ENCODE measurements at regions not wholly inside any gene's neighbourhood (a gene's known extent, or its start where the extent isn't known, plus 50 kb on each side); places are given as distances from the start of the nearest gene placed in this dataset.

GRCh38 chr9:30771163-30771708 lies 1613.2 kb upstream of the ACO1 start:
- Histone ChIP-seq H3K4me2 (ENCODE audit: control insufficient read depth, insufficient read depth) (no peak overlapping the region), H2AFZ (ENCODE audit: control insufficient read depth, low read depth, low read length) (no peak overlapping the region), H3K9me3 (replicated peaks; ENCODE audit: control insufficient read depth, insufficient read depth, low read length) (no peaks in the 10 kb centered on the region), H3K9ac (ENCODE audit: control insufficient read depth, insufficient read depth, low read length) (no peak overlapping the region), H3K4me3 (no peak overlapping the region), H3K79me2 (ENCODE audit: control insufficient read depth, insufficient read depth, low read length) (no peaks in the 10 kb centered on the region), H3K4me1 (ENCODE audit: control insufficient read depth, insufficient read depth, low read length) (no peaks in the 10 kb centered on the region), H3K36me3 (ENCODE audit: control insufficient read depth in 2 of 2, insufficient read depth in 2 of 2, low read length in 1 of 2) (no peaks in the 10 kb centered on the region), H3K27me3 (replicated peaks in 1 of 2; ENCODE audit: control insufficient read depth in 2 of 2, insufficient read depth in 2 of 2, low read length in 1 of 2) (no peaks in the 10 kb centered on the region), H4K20me1 (ENCODE audit: control insufficient read depth, insufficient read depth) (no peaks in the 10 kb centered on the region), H3K27ac (ENCODE audit: control insufficient read depth, insufficient read depth) (no peak overlapping the region)
- no peak for ATAC-seq
- ChIA-PET SMC1A (ENCODE audit: uncharacterized antibody, unreplicated experiment) (no interaction called here), POLR2A (no interaction called here), RAD21 (ENCODE audit: unreplicated experiment) (no interaction called here), CTCF (no interaction called here)
- BruUV-seq (replicated peaks), result no TSS peak
- intact Hi-C loops (cut with micrococcal nuclease; ENCODE audit: unreplicated experiment) (no loop called here), in situ Hi-C loops (cut with MboI) (no loop called here)
- no peak for DNase-seq (ENCODE audit: low read depth, low spot score)
- FAIRE-seq, result no peak
- TF ChIP-seq, protein P1, sequence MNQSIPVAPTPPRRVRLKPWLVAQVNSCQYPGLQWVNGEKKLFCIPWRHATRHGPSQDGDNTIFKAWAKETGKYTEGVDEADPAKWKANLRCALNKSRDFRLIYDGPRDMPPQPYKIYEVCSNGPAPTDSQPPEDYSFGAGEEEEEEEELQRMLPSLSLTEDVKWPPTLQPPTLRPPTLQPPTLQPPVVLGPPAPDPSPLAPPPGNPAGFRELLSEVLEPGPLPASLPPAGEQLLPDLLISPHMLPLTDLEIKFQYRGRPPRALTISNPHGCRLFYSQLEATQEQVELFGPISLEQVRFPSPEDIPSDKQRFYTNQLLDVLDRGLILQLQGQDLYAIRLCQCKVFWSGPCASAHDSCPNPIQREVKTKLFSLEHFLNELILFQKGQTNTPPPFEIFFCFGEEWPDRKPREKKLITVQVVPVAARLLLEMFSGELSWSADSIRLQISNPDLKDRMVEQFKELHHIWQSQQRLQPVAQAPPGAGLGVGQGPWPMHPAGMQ (IDR thresholded peaks at IDR 0.05; ENCODE audit: borderline replicate concordance), result no peak
- TF ChIP-seq ZNF207 (IDR thresholded peaks at IDR 0.05; ENCODE audit: borderline replicate concordance), result no peak
- TF ChIP-seq SPI1 (IDR thresholded peaks at IDR 0.05; ENCODE audit: borderline replicate concordance, insufficient read depth, low read depth, low read length), result no peak
- TF ChIP-seq RAD21 (IDR thresholded peaks at IDR 0.05; ENCODE audit: insufficient read depth, low read depth, low read length), result no peak
- no peak for TF ChIP-seq NFYB (IDR thresholded peaks at IDR 0.05; ENCODE audit: insufficient read depth, low read depth, low read length)
- no peak for TF ChIP-seq POLR2AphosphoS2 (IDR thresholded peaks at IDR 0.05; ENCODE audit: low read depth, low read length)
- TF ChIP-seq MTA3 (IDR thresholded peaks at IDR 0.05; ENCODE audit: borderline replicate concordance, low read length), result no peak
- TF ChIP-seq LARP7 (IDR thresholded peaks at IDR 0.05), result no peak
- TF ChIP-seq SREBF1 (IDR thresholded peaks at IDR 0.05; ENCODE audit: low read length), result no peak
- TF ChIP-seq TARDBP (IDR thresholded peaks at IDR 0.05; ENCODE audit: borderline replicate concordance), result no peak
